ENCODE measurements at regions not wholly inside any gene's neighbourhood (a gene's known extent, or its start where the extent isn't known, plus 50 kb on each side); places are given as distances from the start of the nearest gene placed in this dataset.

GRCh38 chr2:238557431-238557830 lies 130.7 kb downstream of the ASB1 start:
- Histone ChIP-seq H3K27ac (no peak overlapping the region), H3K27me3 (no peaks in the 10 kb centered on the region), H3K4me1 (no peaks in the 10 kb centered on the region), H3K4me3 (no peak overlapping the region), H3K36me3 (no peaks in the 10 kb centered on the region), H3K9me3 (peaks cover 0 to 18% (median 12%) of the 10 kb centered on the region in 3 donors)
- TF ChIP-seq, protein P1, sequence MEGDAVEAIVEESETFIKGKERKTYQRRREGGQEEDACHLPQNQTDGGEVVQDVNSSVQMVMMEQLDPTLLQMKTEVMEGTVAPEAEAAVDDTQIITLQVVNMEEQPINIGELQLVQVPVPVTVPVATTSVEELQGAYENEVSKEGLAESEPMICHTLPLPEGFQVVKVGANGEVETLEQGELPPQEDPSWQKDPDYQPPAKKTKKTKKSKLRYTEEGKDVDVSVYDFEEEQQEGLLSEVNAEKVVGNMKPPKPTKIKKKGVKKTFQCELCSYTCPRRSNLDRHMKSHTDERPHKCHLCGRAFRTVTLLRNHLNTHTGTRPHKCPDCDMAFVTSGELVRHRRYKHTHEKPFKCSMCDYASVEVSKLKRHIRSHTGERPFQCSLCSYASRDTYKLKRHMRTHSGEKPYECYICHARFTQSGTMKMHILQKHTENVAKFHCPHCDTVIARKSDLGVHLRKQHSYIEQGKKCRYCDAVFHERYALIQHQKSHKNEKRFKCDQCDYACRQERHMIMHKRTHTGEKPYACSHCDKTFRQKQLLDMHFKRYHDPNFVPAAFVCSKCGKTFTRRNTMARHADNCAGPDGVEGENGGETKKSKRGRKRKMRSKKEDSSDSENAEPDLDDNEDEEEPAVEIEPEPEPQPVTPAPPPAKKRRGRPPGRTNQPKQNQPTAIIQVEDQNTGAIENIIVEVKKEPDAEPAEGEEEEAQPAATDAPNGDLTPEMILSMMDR (IDR thresholded peaks at IDR 0.05) = no peak
- TF ChIP-seq POLR2A (IDR thresholded peaks at IDR 0.05) = no peak
- intact Hi-C loops (cut with DNase I) = no loop called here
- no peak for DNase-seq
- WGBS, 2 donors = 73 to 84% methylated on average over 4 of the region's 5 CpGs

DNA sequence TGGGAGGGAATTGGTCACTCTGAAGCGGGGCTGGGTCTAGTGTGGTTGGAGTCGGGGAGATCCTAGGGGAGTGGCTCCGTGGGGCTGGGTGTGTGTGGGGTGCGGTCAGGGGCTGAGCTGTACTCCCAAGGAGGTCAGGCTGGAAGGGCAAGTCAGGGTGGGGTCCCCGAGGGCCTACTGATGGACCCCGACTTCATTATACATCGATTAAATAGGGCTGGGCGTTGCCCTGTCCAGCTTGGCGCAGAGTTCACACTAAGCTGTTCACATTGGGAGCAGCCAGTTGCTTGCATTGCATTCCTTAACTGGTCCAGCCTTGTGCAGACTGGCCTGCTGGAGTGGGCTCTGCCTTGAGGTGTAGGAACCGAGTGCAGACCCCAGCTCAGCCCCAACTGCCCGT lies 131.2 kb downstream of the ASB1 start:
- intact Hi-C loops (cut with DNase I) = no loop called here
- Histone ChIP-seq H3K27me3 (no peaks in the 10 kb centered on the region), H3K36me3 (no peaks in the 10 kb centered on the region), H3K4me3 (no peak overlapping the region), H3K27ac (no peak overlapping the region), H3K9me3 (peaks cover 0 to 13% (median 9%) of the 10 kb centered on the region in 3 donors), H3K4me1 (no peaks in the 10 kb centered on the region)
- 63 to 81% methylated on average over 7 to 11 of the region's 11 CpGs for WGBS, 2 donors
- no peak for DNase-seq
- TF ChIP-seq, protein P1 (IDR thresholded peaks at IDR 0.05) = no peak
- TF ChIP-seq POLR2A (IDR thresholded peaks at IDR 0.05) = no peak

- H3K36me3 ChIP-seq = no peaks in the 10 kb centered on the region
- no peaks in the 10 kb centered on the region for H3K4me1 ChIP-seq
- TF ChIP-seq POLR2A (IDR thresholded peaks at IDR 0.05) = no peak
- TF ChIP-seq, protein P1 (IDR thresholded peaks at IDR 0.05) = no peak
- intact Hi-C loops (cut with DNase I) = no loop called here
- H3K27me3 ChIP-seq = no peaks in the 10 kb centered on the region
- WGBS, 2 donors = 89% methylated on average over 9 to 13 of the region's 19 CpGs
- no peak overlapping the region for H3K27ac ChIP-seq
- H3K4me3 ChIP-seq = no peak overlapping the region
- no peak for DNase-seq
- H3K9me3 ChIP-seq = peaks cover 0 to 7% (median 4%) of the 10 kb centered on the region in 3 donors
Measured at GRCh38 chr2:238558456-238559099, 131.9 kb downstream of the ASB1 start.

GRCh38 chr2:238560234-238560633 lies 133.5 kb downstream of the ASB1 start:
- H3K27me3 ChIP-seq = no peaks in the 10 kb centered on the region
- H3K4me1 ChIP-seq = no peaks in the 10 kb centered on the region
- TF ChIP-seq POLR2A (IDR thresholded peaks at IDR 0.05) = no peak
- TF ChIP-seq, protein P1 (IDR thresholded peaks at IDR 0.05) = no peak
- H3K27ac ChIP-seq = no peak overlapping the region
- no peaks in the 10 kb centered on the region for H3K9me3 ChIP-seq
- no peak overlapping the region for H3K4me3 ChIP-seq
- H3K36me3 ChIP-seq = no peaks in the 10 kb centered on the region
- intact Hi-C loops (cut with DNase I) = no loop called here
- WGBS, 2 donors = 80% methylated on average over 1 of the region's 11 CpGs; no CpG with 5 or more reads in 1 of the 2 donors
- no peak for DNase-seq

- no peak overlapping the region for H3K4me3 ChIP-seq
- 48 to 67% methylated on average over 6 of the region's 6 CpGs for WGBS, 2 donors
- no peaks in the 10 kb centered on the region for H3K27me3 ChIP-seq
- H3K36me3 ChIP-seq = no peaks in the 10 kb centered on the region
- TF ChIP-seq, protein P1 (IDR thresholded peaks at IDR 0.05) = no peak
- no peak for TF ChIP-seq POLR2A (IDR thresholded peaks at IDR 0.05)
- H3K4me1 ChIP-seq = no peaks in the 10 kb centered on the region
- H3K9me3 ChIP-seq = no peaks in the 10 kb centered on the region
- no peak for DNase-seq
- H3K27ac ChIP-seq = no peak overlapping the region
- intact Hi-C loops (cut with DNase I) = no loop called here
Measured at GRCh38 chr2:238561230-238561629, 134.5 kb downstream of the ASB1 start.
